AG09309 (cell line): ENCODE measurements at regions not wholly inside any gene's neighbourhood (a gene's known extent, or its start where the extent isn't known, plus 50 kb on each side); places are given as distances from the start of the nearest gene placed in this dataset.

Experiments
- DNase-seq: peaks from one replicate; pipeline ENCODE4 v3.0.0-alpha.2; 2010; ENCODE audit warnings: low read depth
- H3K4me3 ChIP-seq: 2 replicates; pipeline ENCODE4 v1.5.1; 2011; ENCODE audit warnings: mild to moderate bottlenecking, low read depth, low read length, moderate library complexity; ENCODE audit not compliant: control insufficient read depth
- CTCF ChIP-seq: IDR thresholded peaks from 2 replicates; pipeline ENCODE4 v1.5.1; 2011; ENCODE audit warnings: mild to moderate bottlenecking, low read depth, low read length, inconsistent platforms; ENCODE audit not compliant: insufficient read depth, control insufficient read depth; ENCODE audit errors: missing control alignments

DNA sequence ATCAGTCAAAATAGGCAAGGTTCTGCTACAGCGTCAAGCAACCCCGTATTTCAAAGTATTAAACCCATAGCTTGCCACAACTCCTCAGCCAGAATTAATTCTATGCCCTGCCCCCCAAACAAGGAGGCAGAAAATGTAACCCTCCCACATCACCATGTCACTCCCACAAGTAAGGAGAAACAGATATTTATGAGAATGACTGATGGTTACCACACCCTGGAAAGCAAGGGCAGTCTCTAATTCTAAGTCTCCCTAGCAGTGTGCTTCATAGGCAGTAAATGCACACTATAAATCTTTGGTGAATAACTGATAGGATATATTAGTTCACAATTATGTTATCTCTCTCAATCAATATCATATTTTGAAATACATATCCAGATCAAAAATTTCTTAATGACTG lies 228.0 kb upstream of the SLC14A2 start:
- DNase-seq, result no peak
- no peak for TF ChIP-seq CTCF
- H3K4me3 ChIP-seq, result no peak overlapping the region

DNA sequence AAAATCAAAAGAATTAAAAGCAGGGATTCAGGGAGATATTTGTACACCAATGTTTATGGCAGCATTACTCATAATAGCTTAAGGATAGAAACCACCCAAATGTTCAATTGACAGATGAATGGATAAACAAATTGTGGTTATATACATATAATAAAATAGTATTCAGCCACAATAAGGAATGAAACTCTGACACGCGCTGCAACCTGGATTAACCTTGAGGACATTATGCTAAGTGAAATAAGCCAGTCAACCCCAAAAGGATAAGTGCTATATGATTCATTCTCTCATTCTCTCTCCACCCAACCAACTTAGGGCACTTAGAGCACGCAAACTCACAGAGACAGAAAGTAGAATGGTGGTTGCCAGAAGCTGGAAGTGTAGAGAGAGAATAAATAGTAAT lies 216.8 kb upstream of the SLC14A2 start:
- DNase-seq, result no peak
- TF ChIP-seq CTCF, result no peak
- no peak overlapping the region for H3K4me3 ChIP-seq

DNA sequence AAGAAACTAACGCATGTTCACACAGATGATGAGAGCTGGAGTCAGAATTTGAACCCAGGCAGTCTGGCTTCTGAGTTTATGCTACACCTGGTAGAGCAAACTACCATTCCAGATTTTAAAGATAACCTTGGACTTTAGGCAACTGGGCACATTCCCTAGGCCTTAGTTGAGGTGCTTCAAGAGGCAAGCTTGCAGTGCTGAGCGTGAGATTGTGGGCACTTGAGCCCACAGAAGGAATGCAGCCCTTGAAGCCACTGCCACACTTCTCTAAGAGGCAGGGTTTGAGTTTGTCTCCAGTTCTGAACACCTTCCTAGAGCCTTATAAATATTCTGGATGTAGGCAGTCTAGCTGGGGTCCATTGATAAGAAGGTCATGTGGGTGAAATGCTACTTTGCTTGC lies 216.1 kb upstream of the SLC14A2 start:
- no peak for TF ChIP-seq CTCF
- no peak for DNase-seq
- no peak overlapping the region for H3K4me3 ChIP-seq

- TF ChIP-seq CTCF, result no peak
- H3K4me3 ChIP-seq, result no peak overlapping the region
- DNase-seq, result no peak
These were observed 215.6 kb upstream of the SLC14A2 start for GRCh38 chr18:45399643-45400042.

- TF ChIP-seq CTCF, result no peak
- H3K4me3 ChIP-seq, result no peak overlapping the region
- no peak for DNase-seq
These were observed 212.7 kb upstream of the SLC14A2 start for GRCh38 chr18:45402485-45403056.

- TF ChIP-seq CTCF, result no peak
- DNase-seq, result no peak
- H3K4me3 ChIP-seq, result no peak overlapping the region
These were observed 211.8 kb upstream of the SLC14A2 start for GRCh38 chr18:45403341-45404049.
